ENCODE measurements at regions not wholly inside any gene's neighbourhood (a gene's known extent, or its start where the extent isn't known, plus 50 kb on each side); places are given as distances from the start of the nearest gene placed in this dataset.

DNA sequence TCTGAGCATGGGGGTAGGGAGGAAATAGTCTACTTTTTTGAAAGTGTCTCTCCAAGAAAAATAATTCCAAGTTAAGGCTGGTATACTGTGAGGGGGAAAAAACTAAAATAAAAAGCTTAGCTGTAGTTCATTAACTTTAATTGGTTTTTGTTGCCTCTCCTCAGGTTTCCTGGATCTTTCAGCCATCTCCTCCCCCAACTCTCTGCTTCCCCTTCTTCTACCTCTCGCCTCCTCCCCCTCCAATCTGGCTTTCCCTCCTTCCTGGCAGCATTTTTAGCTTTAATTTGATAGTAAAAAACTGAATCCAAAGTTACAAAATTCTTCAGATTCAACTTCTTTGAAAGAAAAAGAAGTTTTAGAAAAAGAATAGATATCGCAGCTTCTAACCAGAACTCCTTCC lies 462.6 kb downstream of the CETN3 start:
- DNase-seq: no peak
- intact Hi-C loops (cut with DNase I; ENCODE audit: low total_unique reads): no loop called here
- WGBS, 5 donors: 44 to 79% (median 63%) methylated on average over 2 of the region's 2 CpGs
- Histone ChIP-seq H3K4me1 (no peaks in the 10 kb centered on the region), H3K9me3 (no peaks in the 10 kb centered on the region), H3K27me3 (replicated peaks in 1 of 7) (no peaks in the 10 kb centered on the region), H3K27ac (no peak overlapping the region), H3K4me3 (no peak overlapping the region), H3K36me3 (no peaks in the 10 kb centered on the region)
- no peak for TF ChIP-seq POLR2AphosphoS5 (IDR thresholded peaks at IDR 0.05)

DNA sequence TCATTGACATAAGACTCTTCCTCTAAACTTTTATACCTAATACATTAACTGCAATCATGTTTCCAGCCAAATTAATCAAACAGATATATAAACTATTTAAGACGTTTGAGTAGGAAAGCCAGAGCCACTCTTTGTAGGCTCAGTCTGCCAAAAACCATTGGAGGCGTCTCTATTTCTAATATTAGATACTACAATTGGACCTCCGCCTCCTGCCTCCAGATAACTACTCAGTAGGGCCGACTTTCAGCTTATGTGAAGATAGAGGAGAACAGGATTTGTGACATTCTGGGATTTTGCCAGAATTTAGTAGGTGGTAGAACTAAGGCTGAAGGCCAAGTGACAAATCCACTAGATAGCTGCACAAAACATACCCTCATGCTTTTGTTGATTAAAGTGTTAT lies 463.0 kb downstream of the CETN3 start:
- intact Hi-C loops (cut with DNase I; ENCODE audit: low total_unique reads): no loop called here
- Histone ChIP-seq H3K27ac (no peak overlapping the region), H3K4me1 (no peaks in the 10 kb centered on the region), H3K36me3 (no peaks in the 10 kb centered on the region), H3K4me3 (no peak overlapping the region), H3K27me3 (replicated peaks in 1 of 7) (no peaks in the 10 kb centered on the region), H3K9me3 (no peaks in the 10 kb centered on the region)
- no peak for DNase-seq
- whole genome bisulfite sequencing, 5 donors: 69 to 85% (median 74%) methylated on average over 4 of the region's 4 CpGs
- no peak for TF ChIP-seq POLR2A (IDR thresholded peaks at IDR 0.05)
- no peak for TF ChIP-seq POLR2AphosphoS5 (IDR thresholded peaks at IDR 0.05)

GRCh38 chr5:89942171-89942570 lies 467.4 kb downstream of the CETN3 start:
- Histone ChIP-seq H3K9me3 (no peaks in the 10 kb centered on the region), H3K36me3 (no peaks in the 10 kb centered on the region), H3K27me3 (replicated peaks in 1 of 7) (no peaks in the 10 kb centered on the region), H3K27ac (no peak overlapping the region), H3K4me1 (no peaks in the 10 kb centered on the region), H3K4me3 (no peak overlapping the region)
- DNase-seq: no peak
- 89 to 95% (median 92%) methylated on average over 1 of the region's 1 CpG for WGBS, 5 donors
- TF ChIP-seq POLR2A (IDR thresholded peaks at IDR 0.05): no peak
- no peak for TF ChIP-seq POLR2AphosphoS5 (IDR thresholded peaks at IDR 0.05)
- no peak for TF ChIP-seq CTCF (IDR thresholded peaks at IDR 0.05 in 8 of 11, conservative IDR thresholded peaks at IDR 0.05 in 3 of 11)
- intact Hi-C loops (cut with DNase I; ENCODE audit: low total_unique reads): no loop called here

DNA sequence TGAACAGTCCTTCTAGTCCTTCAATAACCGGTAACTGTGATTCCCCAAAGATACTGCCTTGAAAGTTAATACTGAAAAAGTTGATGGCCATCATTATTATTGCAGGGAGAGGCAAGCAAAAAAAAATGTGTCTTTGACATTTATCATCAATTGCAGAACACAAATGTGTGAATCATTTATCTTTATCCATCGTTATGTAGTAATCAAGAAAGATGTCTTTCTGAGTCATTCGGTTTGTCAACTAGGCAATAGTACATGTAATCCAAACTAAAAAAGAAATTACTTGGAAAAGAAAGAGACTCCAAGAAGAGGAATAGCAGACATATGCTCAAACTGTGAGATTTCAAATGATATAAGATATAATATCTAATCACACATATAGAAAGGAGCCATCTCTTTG lies 473.0 kb downstream of the CETN3 start:
- Histone ChIP-seq H3K36me3 (no peaks in the 10 kb centered on the region), H3K27me3 (replicated peaks in 1 of 7) (no peaks in the 10 kb centered on the region), H3K27ac (no peak overlapping the region), H3K4me3 (no peak overlapping the region), H3K9me3 (no peaks in the 10 kb centered on the region), H3K4me1 (no peaks in the 10 kb centered on the region)
- TF ChIP-seq CTCF (IDR thresholded peaks at IDR 0.05 in 8 of 11, conservative IDR thresholded peaks at IDR 0.05 in 3 of 11) (no peak), POLR2A (IDR thresholded peaks at IDR 0.05) (no peak), POLR2AphosphoS5 (IDR thresholded peaks at IDR 0.05) (no peak)
- intact Hi-C loops (cut with DNase I; ENCODE audit: low total_unique reads): no loop called here
- DNase-seq: no peak
- WGBS, 5 donors: 86 to 91% (median 88%) methylated on average over 3 of the region's 3 CpGs

GRCh38 chr5:89934069-89934468 lies 475.5 kb downstream of the CETN3 start:
- no peak for DNase-seq
- WGBS, 5 donors: 63 to 79% (median 74%) methylated on average over 4 of the region's 4 CpGs

More at GRCh38 chr5:89934069-89934468, 475.5 kb downstream of the CETN3 start:
- TF ChIP-seq CTCF (IDR thresholded peaks at IDR 0.05 in 8 of 11, conservative IDR thresholded peaks at IDR 0.05 in 3 of 11): no peak
- TF ChIP-seq POLR2A (IDR thresholded peaks at IDR 0.05): no peak
- TF ChIP-seq POLR2AphosphoS5 (IDR thresholded peaks at IDR 0.05): no peak
- no peak overlapping the region for H3K27ac ChIP-seq
- H3K4me3 ChIP-seq: no peak overlapping the region
- intact Hi-C loops (cut with DNase I; ENCODE audit: low total_unique reads): no loop called here
- H3K27me3 ChIP-seq (replicated peaks in 1 of 7): no peaks in the 10 kb centered on the region
- no peaks in the 10 kb centered on the region for H3K4me1 ChIP-seq
- H3K9me3 ChIP-seq: no peaks in the 10 kb centered on the region
- no peaks in the 10 kb centered on the region for H3K36me3 ChIP-seq

Measured in spleen (tissue), 11 donors.